Activated naive CD8-positive, alpha-beta T cell (primary cell): ENCODE measurements at regions not wholly inside any gene's neighbourhood (a gene's known extent, or its start where the extent isn't known, plus 50 kb on each side); places are given as distances from the start of the nearest gene placed in this dataset.

Source experiments
- H3K27ac Mint-ChIP-seq: one replicate; pipeline ENCODE4 v1.8.0; 2021; ENCODE audit warnings: mixed read lengths
- H3K27me3 Mint-ChIP-seq: one replicate; pipeline ENCODE4 v1.8.0; 2021; ENCODE audit warnings: mixed read lengths
- H3K36me3 Mint-ChIP-seq: one replicate; pipeline ENCODE4 v1.8.0; 2021; ENCODE audit warnings: mixed read lengths
- H3K4me1 Mint-ChIP-seq: one replicate; pipeline ENCODE4 v1.8.0; 2021; ENCODE audit warnings: low read depth, mixed read lengths
- H3K4me3 Mint-ChIP-seq: one replicate; pipeline ENCODE4 v1.8.0; 2021; ENCODE audit warnings: mild to moderate bottlenecking, mixed read lengths
- H3K9me3 Mint-ChIP-seq: one replicate; pipeline ENCODE4 v1.8.0; 2021; ENCODE audit warnings: low read depth, mixed read lengths

GRCh38 chr9:99760421-99760820 is 61.3 kb upstream of the NR4A3 start:
- Mint-ChIP-seq H3K9me3 (no peaks in the 10 kb centered on the region), H3K4me1 (no peaks in the 10 kb centered on the region), H3K36me3 (no peaks in the 10 kb centered on the region), H3K27ac (no peak overlapping the region), H3K27me3 (no peaks in the 10 kb centered on the region), H3K4me3 (no peak overlapping the region)

GRCh38 chr9:99762470-99762869 is 59.2 kb upstream of the NR4A3 start:
- Mint-ChIP-seq H3K4me1 (no peaks in the 10 kb centered on the region), H3K27ac (no peak overlapping the region), H3K9me3 (no peaks in the 10 kb centered on the region), H3K27me3 (peaks cover 1% of the 10 kb centered on the region), H3K4me3 (no peak overlapping the region), H3K36me3 (no peaks in the 10 kb centered on the region)
